ENCODE measurements at regions not wholly inside any gene's neighbourhood (a gene's known extent, or its start where the extent isn't known, plus 50 kb on each side); places are given as distances from the start of the nearest gene placed in this dataset.

DNA sequence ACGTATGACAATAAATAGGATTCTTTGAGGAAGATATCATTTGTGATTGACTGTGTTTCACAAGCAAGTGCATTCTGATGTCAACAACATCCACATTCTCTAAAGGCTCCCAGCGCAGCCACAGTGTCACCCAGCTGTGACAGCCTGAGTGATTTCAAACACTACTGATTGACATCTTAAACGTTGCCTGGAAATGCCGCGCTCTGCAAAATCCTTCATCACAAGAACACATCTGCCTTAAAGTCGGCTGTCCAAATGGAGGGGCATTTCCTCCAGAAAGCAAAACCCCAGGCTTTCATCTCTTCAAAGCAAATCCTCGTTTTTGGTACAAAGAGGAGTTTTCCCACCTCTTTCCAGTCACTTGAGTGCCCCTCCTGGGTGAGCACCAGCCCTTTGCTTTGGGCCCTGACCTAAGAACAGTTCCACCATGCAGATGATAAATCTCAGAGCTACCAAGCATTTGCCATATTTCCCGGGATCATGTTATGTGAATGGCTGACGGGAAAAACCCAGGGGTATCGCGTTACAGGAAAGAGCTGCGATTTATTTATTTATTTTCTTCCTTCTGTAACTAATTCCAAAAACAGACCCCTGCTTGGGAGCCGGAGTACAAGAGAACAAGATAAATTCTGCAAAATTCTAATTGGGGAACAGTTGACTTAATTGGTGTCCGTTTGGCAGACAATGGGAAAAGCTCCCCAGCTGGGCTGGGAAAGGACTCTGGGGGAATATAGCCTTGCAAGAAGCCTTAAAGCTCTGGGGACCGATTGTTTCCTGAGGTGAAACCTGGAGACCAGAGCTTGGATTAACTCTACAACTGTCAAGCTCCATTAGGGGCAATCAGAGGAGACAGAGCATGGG, 703.8 kb upstream of the NR2F2 start:
- H2AFZ ChIP-seq (ENCODE audit: low read length), result no peak overlapping the region
- CTCF ChIA-PET (ENCODE audit: low intra/inter-chr PET ratio, low total read pairs), result no interaction called here

More for the DNA sequence above, 703.8 kb upstream of the NR2F2 start:
- ATAC-seq, result no peak
- Histone ChIP-seq H3K27me3 (ENCODE audit: control insufficient read depth in 1 of 2, insufficient read depth in 2 of 2, low read length in 2 of 2) (no peaks in the 10 kb centered on the region), H3K4me3 (replicated peaks in 1 of 3; ENCODE audit: insufficient read depth in 1 of 3, low read depth in 2 of 3, low read length in 3 of 3) (no peak overlapping the region), H3K36me3 (replicated peaks in 1 of 2; ENCODE audit: control insufficient read depth in 1 of 2, insufficient read depth in 2 of 2, low read length in 2 of 2) (no peaks in the 10 kb centered on the region), H3K9me3 (ENCODE audit: low read length) (peaks cover 42% of the 10 kb centered on the region), H3K9ac (ENCODE audit: insufficient read depth, low read depth, low read length) (no peak overlapping the region), H3K79me2 (ENCODE audit: insufficient read depth, low read length) (no peaks in the 10 kb centered on the region), H3K4me2 (ENCODE audit: low read depth, low read length) (no peak overlapping the region), H4K20me1 (ENCODE audit: insufficient read depth, low read length) (no peaks in the 10 kb centered on the region), H3K27ac (ENCODE audit: extremely low read length, insufficient read depth, low read length) (no peak overlapping the region), H3K4me1 (ENCODE audit: insufficient read depth, low read length) (no peaks in the 10 kb centered on the region)
- TF ChIP-seq ATF6 (CRISPR knock-in tag; conservative IDR thresholded peaks at IDR 0.05) (no peak), ZNF530 (CRISPR knock-in tag; IDR thresholded peaks at IDR 0.05; ENCODE audit: low read depth) (no peak)
- no peak for FAIRE-seq
- 21% methylated on average over 14 of the region's 15 CpGs for WGBS (ENCODE audit: low lambda C conversion rate)
- BruUV-seq (replicated peaks), result no TSS peak
- in situ Hi-C loops (cut with HindIII; ENCODE audit: extremely low pct_ligation_motif_present, low pct_unique_long_range_greater_than_20kb) (no loop called here), intact Hi-C loops (cut with micrococcal nuclease; ENCODE audit: unreplicated experiment) (no loop called here)
- DNase-seq (ENCODE audit: low spot score), result no peak
- POLR2A ChIA-PET, result no interaction called here
